ENCODE measurements at regions not wholly inside any gene's neighbourhood (a gene's known extent, or its start where the extent isn't known, plus 50 kb on each side); places are given as distances from the start of the nearest gene placed in this dataset.

GRCh38 chr5:77867914-77868313 lies 91.8 kb upstream of the TBCA start:
- TF ChIP-seq POLR2A (IDR thresholded peaks at IDR 0.05; ENCODE audit: low read length) = no peak
- TF ChIP-seq GATA1 (IDR thresholded peaks at IDR 0.05; ENCODE audit: low read depth, low read length) = no peak

All from erythroblast (primary cell).